IPS-20b (cell line): ENCODE measurements at regions not wholly inside any gene's neighbourhood (a gene's known extent, or its start where the extent isn't known, plus 50 kb on each side); places are given as distances from the start of the nearest gene placed in this dataset.

Experiments used
- H3K27ac ChIP-seq: one replicate; pipeline ENCODE4 v1.5.1; 2013; ENCODE audit warnings: low read length
- H3K27me3 ChIP-seq: 2 replicates; pipeline ENCODE4 v1.6.1; 2013; ENCODE audit warnings: mild to moderate bottlenecking, low read length, inconsistent platforms; ENCODE audit not compliant: insufficient read depth
- H3K36me3 ChIP-seq: 2 replicates; pipeline ENCODE4 v1.6.1; 2013; ENCODE audit warnings: low read depth, mild to moderate bottlenecking, inconsistent platforms, low read length, moderate library complexity; ENCODE audit not compliant: insufficient read depth
- H3K4me1 ChIP-seq: 2 replicates; pipeline ENCODE4 v1.6.1; 2013; ENCODE audit warnings: mild to moderate bottlenecking, control low read depth, inconsistent platforms, low read length, moderate library complexity; ENCODE audit not compliant: insufficient read depth
- H3K4me3 ChIP-seq: 2 replicates; pipeline ENCODE4 v1.5.1; 2013; ENCODE audit warnings: mild to moderate bottlenecking, low read length, inconsistent platforms
- H3K9ac ChIP-seq: 2 replicates; pipeline ENCODE4 v1.6.1; 2013; ENCODE audit warnings: low read depth, mild to moderate bottlenecking, inconsistent platforms, low read length, moderate library complexity
- H3K9me3 ChIP-seq: 2 replicates; pipeline ENCODE4 v1.6.1; 2013; ENCODE audit warnings: mild to moderate bottlenecking, low read depth, low read length, inconsistent platforms; ENCODE audit not compliant: insufficient read depth

DNA sequence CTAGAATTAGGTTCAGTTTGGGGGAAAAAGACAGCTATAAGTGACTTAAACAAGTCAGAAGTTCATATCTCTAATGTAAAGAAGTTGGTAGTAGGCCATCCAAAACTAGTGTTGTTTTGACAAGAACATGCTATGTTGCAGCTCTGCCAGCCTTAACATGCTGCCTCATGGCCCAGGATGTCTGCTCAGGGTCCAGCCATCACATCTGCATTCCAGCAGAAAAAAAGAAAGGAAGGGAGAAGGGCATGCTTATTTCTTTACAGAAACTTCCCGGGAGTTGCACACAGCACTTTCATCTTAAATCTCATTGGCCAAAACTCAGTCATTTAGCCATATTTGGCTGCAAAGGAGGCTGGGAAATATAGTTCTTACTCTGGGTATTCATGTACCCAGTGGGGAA lies 400.4 kb upstream of the PODXL start:
- Histone ChIP-seq H3K9ac (no peak overlapping the region), H3K9me3 (no peaks in the 10 kb centered on the region), H3K4me3 (no peak overlapping the region), H3K27ac (no peak overlapping the region), H3K27me3 (peaks cover 4% of the 10 kb centered on the region; the same call in 1 of the 2 replicates), H3K4me1 (0 out of 2 replicates have a peak, but pooled peaks cover 4% of the 10 kb centered on the region), H3K36me3 (no peaks in the 10 kb centered on the region)

DNA sequence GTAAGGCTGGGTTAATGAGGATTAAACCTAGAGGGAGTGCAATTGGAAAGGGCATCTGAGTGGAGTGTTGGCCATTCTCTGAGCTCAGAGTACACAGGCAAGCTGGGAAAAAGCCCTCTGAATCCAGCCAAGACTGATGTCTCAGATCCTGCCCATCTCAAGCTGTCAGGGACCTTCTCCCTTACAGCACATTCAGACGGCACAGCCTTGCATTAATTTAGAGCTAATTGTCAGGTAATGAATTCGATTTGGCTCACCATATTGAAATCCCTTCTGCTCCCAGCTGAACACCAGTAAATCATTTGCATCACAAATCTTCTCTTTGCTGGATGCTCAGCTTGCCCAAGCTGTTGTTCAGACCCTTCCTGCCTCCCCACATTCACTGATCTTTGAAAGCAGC lies 399.3 kb upstream of the PODXL start:
- H3K9ac ChIP-seq, result no peak overlapping the region
- no peak overlapping the region for H3K4me3 ChIP-seq
- H3K36me3 ChIP-seq, result no peaks in the 10 kb centered on the region
- H3K9me3 ChIP-seq, result no peaks in the 10 kb centered on the region
- H3K27me3 ChIP-seq, result peaks cover 1% of the 10 kb centered on the region; the same call in 1 of the 2 replicates
- H3K27ac ChIP-seq, result no peak overlapping the region
- 0 out of 2 replicates have a peak, but pooled peaks cover 4% of the 10 kb centered on the region for H3K4me1 ChIP-seq

DNA sequence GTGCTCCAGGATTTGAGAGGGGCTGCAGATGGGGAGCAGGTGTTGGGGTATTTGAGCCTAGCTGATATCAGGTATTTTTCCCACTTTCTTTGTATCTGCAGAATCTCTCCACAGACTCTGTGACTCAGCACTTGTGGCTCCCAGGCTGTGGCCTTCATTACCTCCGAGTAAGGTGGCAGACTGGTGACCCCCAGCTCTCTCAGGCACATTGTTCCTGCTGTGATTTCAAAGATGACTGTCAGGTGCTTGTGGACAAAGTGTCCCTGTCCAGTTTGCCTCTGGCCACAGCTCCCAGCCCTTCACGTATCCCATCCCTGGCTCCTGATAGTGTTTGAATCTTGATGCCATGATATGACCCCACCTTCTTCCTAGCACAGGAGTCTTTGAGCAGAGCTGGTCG lies 396.8 kb upstream of the PODXL start:
- no peak overlapping the region for H3K27ac ChIP-seq
- H3K4me3 ChIP-seq, result no peak overlapping the region
- H3K9me3 ChIP-seq, result no peaks in the 10 kb centered on the region
- H3K27me3 ChIP-seq, result no peaks in the 10 kb centered on the region
- 0 out of 2 replicates have a peak, but pooled peaks cover 4% of the 10 kb centered on the region for H3K4me1 ChIP-seq
- no peaks in the 10 kb centered on the region for H3K36me3 ChIP-seq
- H3K9ac ChIP-seq, result no peak overlapping the region

DNA sequence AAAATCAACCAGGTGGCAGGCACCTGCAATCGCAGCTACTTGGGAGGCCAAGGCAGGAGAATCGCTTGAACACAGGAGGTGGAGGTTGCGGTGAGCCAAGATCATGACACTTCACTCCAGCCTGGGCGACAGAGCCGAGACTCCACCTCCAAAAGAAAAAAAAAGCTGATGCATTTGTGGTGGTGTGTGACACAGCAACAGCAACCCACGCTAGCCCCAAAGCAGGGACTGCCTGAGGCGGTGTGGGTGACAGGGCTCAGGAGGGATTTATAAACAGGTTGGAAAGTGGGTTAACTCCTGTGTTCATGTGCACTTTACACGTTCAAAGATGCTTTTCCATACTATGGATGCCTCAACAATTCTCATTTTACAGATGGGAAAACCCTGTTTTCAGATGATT lies 395.9 kb upstream of the PODXL start:
- 0 out of 2 replicates have a peak, but pooled peaks cover 4% of the 10 kb centered on the region for H3K4me1 ChIP-seq
- no peaks in the 10 kb centered on the region for H3K36me3 ChIP-seq
- H3K9ac ChIP-seq, result no peak overlapping the region
- H3K4me3 ChIP-seq, result no peak overlapping the region
- no peaks in the 10 kb centered on the region for H3K9me3 ChIP-seq
- H3K27me3 ChIP-seq, result 0 out of 2 replicates have a peak, but pooled peaks cover under 1% of the 10 kb centered on the region
- H3K27ac ChIP-seq, result no peak overlapping the region

DNA sequence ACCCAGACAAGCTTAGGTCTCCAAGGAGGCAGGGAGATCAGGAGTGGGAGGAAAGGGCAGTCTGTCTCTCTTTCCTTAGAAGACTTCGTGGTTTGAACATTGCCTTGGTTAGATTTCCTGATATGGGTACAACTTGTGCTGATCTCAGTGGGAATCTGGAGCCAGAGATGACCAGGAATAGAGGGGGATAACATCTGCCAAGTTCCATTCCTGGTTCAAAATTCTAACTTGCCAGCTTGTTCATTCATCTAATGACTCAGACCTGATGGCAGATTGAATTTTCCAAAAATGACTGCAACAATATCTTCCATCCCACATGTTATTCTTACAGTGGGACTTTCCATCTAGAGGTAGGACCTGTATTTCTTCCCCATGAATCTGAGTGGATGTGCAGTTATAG lies 394.3 kb upstream of the PODXL start:
- Histone ChIP-seq H3K4me1 (0 out of 2 replicates have a peak, but pooled peaks cover 2% of the 10 kb centered on the region), H3K27me3 (peaks cover 16% of the 10 kb centered on the region), H3K27ac (no peak overlapping the region), H3K36me3 (no peaks in the 10 kb centered on the region), H3K4me3 (no peak overlapping the region), H3K9ac (no peak overlapping the region), H3K9me3 (no peaks in the 10 kb centered on the region)

DNA sequence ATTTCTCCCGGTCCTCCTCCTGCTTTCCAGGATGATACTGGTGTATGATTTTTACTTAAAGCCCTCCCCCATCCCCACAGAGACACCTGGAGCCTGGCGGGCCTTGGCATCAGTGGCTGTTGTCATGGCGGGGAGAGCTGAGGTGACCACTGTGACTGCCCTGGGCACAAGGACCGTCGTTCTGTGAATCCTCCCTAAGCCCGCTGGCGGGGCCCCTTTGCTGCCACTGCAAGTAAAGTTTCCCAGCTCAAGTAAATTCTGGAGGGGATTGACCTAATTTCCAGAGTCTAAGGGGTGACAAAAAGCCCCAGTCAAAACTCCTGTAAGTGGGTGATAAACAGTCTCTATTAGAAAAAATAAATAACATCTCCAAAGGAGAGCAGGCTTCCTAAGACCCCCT lies 393.2 kb upstream of the PODXL start:
- Histone ChIP-seq H3K9me3 (no peaks in the 10 kb centered on the region), H3K27me3 (peaks cover 26% of the 10 kb centered on the region), H3K4me1 (no peaks in the 10 kb centered on the region), H3K9ac (no peak overlapping the region), H3K36me3 (no peaks in the 10 kb centered on the region), H3K4me3 (no peak overlapping the region), H3K27ac (no peak overlapping the region)

DNA sequence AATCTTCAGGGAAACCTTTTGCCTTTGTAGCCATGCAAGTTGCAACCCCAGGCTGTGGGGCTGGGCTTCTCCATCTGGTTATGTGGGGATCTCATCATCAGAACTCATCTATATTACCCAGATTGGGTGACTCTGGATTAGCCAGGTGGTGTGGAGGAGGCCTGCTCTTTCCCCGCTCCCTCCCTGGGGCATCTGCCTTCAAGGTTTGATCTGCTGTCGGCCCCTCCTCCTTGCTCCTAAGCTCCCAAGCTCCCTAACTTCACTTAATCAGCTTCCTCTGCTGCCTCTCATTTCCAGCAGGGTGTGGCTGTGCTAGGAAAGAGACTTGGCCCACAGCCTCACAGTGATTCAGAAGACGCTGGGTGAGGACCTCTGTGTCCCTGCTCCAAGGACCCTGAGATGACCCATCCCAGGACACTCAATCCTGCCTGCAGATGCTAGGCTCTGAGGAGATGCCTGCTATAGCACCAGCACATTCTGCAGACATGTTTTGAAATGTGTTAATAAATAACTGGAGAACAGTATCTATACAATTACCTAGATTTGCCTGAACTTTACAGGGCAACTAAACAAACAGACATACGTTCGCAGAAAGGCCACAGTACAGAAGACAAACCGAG lies 392.1 kb upstream of the PODXL start:
- no peaks in the 10 kb centered on the region for H3K36me3 ChIP-seq
- H3K27ac ChIP-seq, result no peak overlapping the region
- no peak overlapping the region for H3K9ac ChIP-seq
- no peaks in the 10 kb centered on the region for H3K4me1 ChIP-seq
- no peak overlapping the region for H3K4me3 ChIP-seq
- peaks cover 36% of the 10 kb centered on the region for H3K27me3 ChIP-seq
- no peaks in the 10 kb centered on the region for H3K9me3 ChIP-seq

DNA sequence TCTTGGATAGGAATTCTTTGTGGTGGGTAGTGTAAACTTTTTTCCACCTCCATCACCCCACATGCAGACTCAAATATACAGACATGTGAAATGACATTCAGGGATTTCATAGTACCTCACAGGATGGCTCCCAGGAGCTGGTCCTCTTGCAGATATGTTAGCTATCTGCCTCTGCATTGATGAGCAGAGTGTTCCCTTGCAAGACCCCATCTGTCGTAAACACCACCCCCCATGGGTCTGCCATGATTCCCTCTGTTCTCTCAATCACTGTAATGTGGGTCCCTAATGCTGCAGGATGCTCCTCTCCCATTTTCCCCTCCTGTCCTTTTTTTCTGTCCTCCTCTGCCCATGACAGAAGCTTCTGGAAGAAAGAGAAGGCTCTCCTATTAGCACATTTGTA lies 391.2 kb upstream of the PODXL start:
- Histone ChIP-seq H3K9me3 (no peaks in the 10 kb centered on the region; the same call in 1 of the 2 replicates), H3K27ac (no peak overlapping the region), H3K4me3 (no peak overlapping the region), H3K27me3 (peaks cover 40% of the 10 kb centered on the region), H3K36me3 (no peaks in the 10 kb centered on the region), H3K4me1 (no peaks in the 10 kb centered on the region), H3K9ac (no peak overlapping the region)

DNA sequence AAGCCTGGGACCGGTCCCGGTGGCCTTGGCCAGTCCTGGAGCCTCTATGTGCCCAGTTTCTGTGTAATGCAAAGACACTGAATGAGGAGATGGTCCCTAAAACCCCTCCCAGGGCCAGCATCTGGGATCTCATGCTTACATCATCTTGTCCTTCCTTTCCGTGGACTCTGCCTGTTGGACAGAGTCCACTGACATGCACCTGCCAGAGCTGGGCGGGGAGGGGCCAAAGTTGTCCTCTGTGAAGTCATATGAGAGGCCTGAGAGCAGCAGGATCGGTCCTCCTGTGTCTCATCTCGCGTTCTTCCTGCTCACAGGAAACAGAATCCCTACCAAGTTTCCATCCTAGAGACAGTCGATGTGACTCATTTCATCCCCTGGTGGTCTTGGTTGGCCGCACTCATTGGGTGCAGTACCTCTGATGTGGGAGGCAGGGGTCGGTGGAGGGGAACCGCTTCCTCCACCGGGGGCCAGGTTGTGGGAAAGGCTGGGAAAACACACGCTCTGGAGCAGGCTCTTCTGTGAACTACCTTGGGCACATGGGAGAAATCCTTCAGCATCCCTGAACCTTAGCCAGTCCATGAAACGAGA lies 389.6 kb upstream of the PODXL start:
- H3K9ac ChIP-seq, result no peak overlapping the region
- no peaks in the 10 kb centered on the region; the same call in 1 of the 2 replicates for H3K9me3 ChIP-seq
- H3K4me3 ChIP-seq, result no peak overlapping the region
- no peak overlapping the region for H3K27ac ChIP-seq
- H3K4me1 ChIP-seq, result no peaks in the 10 kb centered on the region
- H3K27me3 ChIP-seq, result peaks cover 40% of the 10 kb centered on the region
- no peaks in the 10 kb centered on the region for H3K36me3 ChIP-seq

DNA sequence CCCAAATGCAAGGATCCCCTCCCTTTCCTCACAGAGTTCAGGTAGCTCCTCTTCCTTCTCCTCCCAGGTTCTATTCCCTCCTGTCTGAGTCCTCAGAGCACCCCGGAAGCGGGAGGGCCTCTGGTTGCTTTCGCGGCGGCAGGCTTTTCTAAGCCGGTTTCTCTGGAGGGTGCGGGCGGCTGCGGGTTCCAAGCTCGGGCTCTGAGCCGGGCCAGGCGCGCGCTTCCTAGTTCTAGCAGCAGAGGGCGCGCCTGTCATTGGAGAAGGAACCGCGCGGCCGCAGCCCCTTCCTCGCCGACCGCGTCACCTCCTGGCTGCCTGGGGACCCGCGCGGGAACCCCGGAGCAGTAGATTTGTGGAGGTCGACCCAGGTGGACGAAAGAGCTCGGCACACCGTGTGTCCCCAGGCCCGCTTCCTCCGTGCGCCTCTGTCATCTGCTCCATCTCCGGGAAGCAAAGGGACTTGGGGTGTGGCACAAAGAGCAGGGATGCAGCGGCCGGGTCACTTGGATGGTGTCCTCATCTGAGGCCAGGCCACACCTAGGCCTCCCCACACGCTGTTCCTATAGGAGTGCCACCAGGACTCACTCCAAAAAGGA lies 389.0 kb upstream of the PODXL start:
- Histone ChIP-seq H3K9ac (no peak overlapping the region), H3K4me1 (no peaks in the 10 kb centered on the region), H3K4me3 (peak overlapping the region; percentile 23; the same call in 1 of the 2 replicates), H3K27ac (no peak overlapping the region), H3K27me3 (peaks cover 40% of the 10 kb centered on the region), H3K9me3 (no peaks in the 10 kb centered on the region; the same call in 1 of the 2 replicates), H3K36me3 (no peaks in the 10 kb centered on the region)

DNA sequence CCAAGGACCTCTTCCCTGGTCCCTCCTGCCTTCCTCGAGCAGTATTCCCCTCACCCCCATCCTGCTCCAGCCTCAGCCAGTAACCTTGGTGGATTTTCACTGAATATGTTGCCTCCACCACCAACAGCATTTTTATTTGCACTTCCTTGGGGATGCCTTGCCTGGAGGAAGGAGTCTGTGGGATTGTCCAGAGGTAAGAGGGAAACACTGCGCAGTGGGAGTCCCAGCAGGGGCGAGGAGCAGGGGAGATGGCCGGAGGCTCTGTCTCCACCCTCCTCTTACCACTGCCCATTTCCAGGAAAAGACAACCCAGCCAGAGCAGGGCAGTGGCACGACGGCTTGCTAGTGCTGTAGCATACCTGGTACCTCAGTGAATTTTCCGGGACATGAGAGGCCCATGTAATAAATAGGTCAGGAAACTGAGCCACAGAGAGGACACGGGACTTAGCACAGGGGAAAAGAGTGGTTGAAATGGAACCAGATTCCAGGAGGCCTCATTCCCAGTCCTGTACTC lies 388.2 kb upstream of the PODXL start:
- Histone ChIP-seq H3K9me3 (no peaks in the 10 kb centered on the region; the same call in 1 of the 2 replicates), H3K27me3 (peaks cover 40% of the 10 kb centered on the region), H3K27ac (no peak overlapping the region), H3K36me3 (no peaks in the 10 kb centered on the region), H3K4me1 (no peaks in the 10 kb centered on the region), H3K4me3 (no peak overlapping the region), H3K9ac (no peak overlapping the region)

DNA sequence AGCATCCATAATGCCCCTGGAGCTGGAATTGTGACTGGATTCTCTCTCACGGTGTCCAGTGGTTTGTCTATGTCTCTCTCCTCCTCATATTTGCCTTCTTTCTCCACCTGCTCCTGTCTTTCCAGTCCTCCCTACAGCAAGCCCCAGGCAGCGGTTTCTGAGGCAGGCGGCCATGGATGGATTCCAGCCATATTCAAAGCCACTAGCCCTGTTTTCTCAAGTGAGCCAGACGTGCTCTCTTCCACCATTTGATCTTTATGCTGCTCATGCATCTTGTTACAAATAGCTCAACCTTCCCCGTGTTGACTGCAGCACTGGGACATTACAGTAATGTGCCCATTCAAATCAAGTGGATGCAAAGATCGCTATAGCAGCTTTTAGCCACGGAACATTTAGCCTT lies 387.2 kb upstream of the PODXL start:
- Histone ChIP-seq H3K9me3 (no peaks in the 10 kb centered on the region; the same call in 1 of the 2 replicates), H3K27ac (no peak overlapping the region), H3K4me3 (no peak overlapping the region), H3K4me1 (no peaks in the 10 kb centered on the region), H3K9ac (no peak overlapping the region), H3K27me3 (peaks cover 40% of the 10 kb centered on the region), H3K36me3 (no peaks in the 10 kb centered on the region)
